SK-N-SH treated with all-trans-retinoic acid at 6 μM for 48 hours (cell line): ENCODE measurements at regions not wholly inside any gene's neighbourhood (a gene's known extent, or its start where the extent isn't known, plus 50 kb on each side); places are given as distances from the start of the nearest gene placed in this dataset.
A peak's percentile ranks its signal among the peaks of the same experiment; 100 is the strongest.

ENCODE experiments used
- ATAC-seq: fragments of 200-7000 bp; cut with Tn5 transposase; 3 replicates; pipeline ENCODE4 v1.9.1; 2020; ENCODE audit warnings: mild to moderate bottlenecking, moderate library complexity
- ARNTL ChIP-seq: fragments of 450-650 bp; formaldehyde crosslinking; IDR thresholded peaks from 2 replicates; pipeline ENCODE4 v1.5.0; 2020; ENCODE audit warnings: low read depth, mild to moderate bottlenecking, moderate library complexity, borderline replicate concordance
- BACH2 ChIP-seq: fragments of 250-450 bp; sonication (Bioruptor Pico); IDR thresholded peaks from 2 replicates; pipeline ENCODE4 v1.9.0; 2021; ENCODE audit warnings: mild to moderate bottlenecking, borderline replicate concordance
- CSDC2 ChIP-seq: fragments of 250-450 bp; sonication (Bioruptor Pico); IDR thresholded peaks from 2 replicates; pipeline ENCODE4 v1.5.0; 2020; ENCODE audit warnings: mild to moderate bottlenecking, moderate library complexity
- ESRRG ChIP-seq: fragments of 250-450 bp; sonication (Bioruptor Pico); IDR thresholded peaks from 2 replicates; pipeline ENCODE4 v1.6.1; 2021; ENCODE audit warnings: mild to moderate bottlenecking
- GLIS3 ChIP-seq: fragments of 250-450 bp; sonication (Bioruptor Pico); IDR thresholded peaks from 2 replicates; pipeline ENCODE4 v1.5.0; 2020; ENCODE audit warnings: mild to moderate bottlenecking, moderate library complexity
- ISL1 ChIP-seq: fragments of 250-450 bp; sonication (Bioruptor Pico); IDR thresholded peaks from 2 replicates; pipeline ENCODE4 v2.1.2; 2022; ENCODE audit warnings: mild to moderate bottlenecking, moderate library complexity
- PPARA ChIP-seq: fragments of 250-450 bp; sonication (Bioruptor Pico); IDR thresholded peaks from 2 replicates; pipeline ENCODE4 v1.5.0; 2020; ENCODE audit warnings: mild to moderate bottlenecking, borderline replicate concordance
- RARB ChIP-seq: fragments of 250-450 bp; sonication (Bioruptor Pico); IDR thresholded peaks from 2 replicates; pipeline ENCODE4 v1.8.0; 2021; ENCODE audit warnings: mild to moderate bottlenecking, moderate library complexity
- SNAI2 ChIP-seq: fragments of 250-450 bp; sonication (Bioruptor Pico); IDR thresholded peaks from 2 replicates; pipeline ENCODE4 v1.5.0; 2020; ENCODE audit warnings: mild to moderate bottlenecking, moderate library complexity
- TCF4 ChIP-seq: fragments of 250-450 bp; sonication (Bioruptor Pico); IDR thresholded peaks from 2 replicates; pipeline ENCODE4 v1.8.0; 2021; ENCODE audit warnings: mild to moderate bottlenecking, moderate library complexity, borderline replicate concordance
- ZC3H10 ChIP-seq: fragments of 250-450 bp; sonication (Bioruptor Pico); IDR thresholded peaks from 2 replicates; pipeline ENCODE4 v1.5.1; 2021; ENCODE audit warnings: mild to moderate bottlenecking, moderate library complexity
- ZNF565 ChIP-seq: fragments of 450-650 bp; formaldehyde crosslinking; conservative IDR thresholded peaks from 2 replicates; pipeline ENCODE4 v1.5.0; 2020; ENCODE audit warnings: low read depth, mild to moderate bottlenecking, moderate library complexity
- ZNF70 ChIP-seq: fragments of 450-650 bp; formaldehyde crosslinking; IDR thresholded peaks from 2 replicates; pipeline ENCODE4 v1.5.0; 2020; ENCODE audit warnings: mild to moderate bottlenecking, moderate library complexity
- ZNF8 ChIP-seq: fragments of 450-650 bp; formaldehyde crosslinking; IDR thresholded peaks from 2 replicates; pipeline ENCODE4 v1.5.0; 2020; ENCODE audit warnings: mild to moderate bottlenecking, moderate library complexity
- TF ChIP-seq, protein P1 (sequence below): fragments of 250-450 bp; sonication (Bioruptor Pico); IDR thresholded peaks from 2 replicates; pipeline ENCODE4 v1.5.0; 2020; ENCODE audit warnings: mild to moderate bottlenecking, moderate library complexity
- TF ChIP-seq, protein P2 (sequence below): fragments of 250-450 bp; sonication (Bioruptor Pico); IDR thresholded peaks from 2 replicates; pipeline ENCODE4 v1.5.1; 2021; ENCODE audit warnings: mild to moderate bottlenecking, moderate library complexity
- TF ChIP-seq, protein P3 (sequence below): fragments of 250-450 bp; sonication (Bioruptor Pico); IDR thresholded peaks from 2 replicates; pipeline ENCODE4 v1.5.1; 2020; ENCODE audit warnings: low read depth, mild to moderate bottlenecking, moderate library complexity
- TF ChIP-seq, protein P4 (sequence below): fragments of 250-450 bp; sonication (Bioruptor Pico); IDR thresholded peaks from 2 replicates; pipeline ENCODE4 v1.8.0; 2020; ENCODE audit warnings: mild to moderate bottlenecking, moderate library complexity, borderline replicate concordance

DNA sequence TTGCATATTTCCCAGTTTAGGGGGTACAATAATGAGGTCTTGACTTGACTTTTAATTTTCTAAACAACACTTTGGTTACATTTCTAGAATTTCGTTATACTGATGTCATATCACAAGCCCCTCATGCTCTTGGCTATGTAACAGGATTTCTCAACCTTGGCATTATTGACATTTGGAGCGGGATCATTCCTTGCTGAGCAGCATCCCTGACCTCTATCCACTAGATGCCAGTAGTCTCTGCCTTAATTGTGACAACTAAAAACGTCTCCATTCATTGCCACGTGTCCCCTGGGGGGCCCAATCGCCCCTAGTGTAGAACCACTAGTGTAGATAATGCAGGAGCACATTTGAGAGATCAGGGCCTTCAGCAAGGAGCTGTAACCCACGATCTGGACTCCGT, 234.2 kb upstream of the MID1 start:
- no peak for TF ChIP-seq CSDC2
- no peak for TF ChIP-seq ZC3H10
- no peak for TF ChIP-seq GLIS3
- TF ChIP-seq ZNF565 (CRISPR knock-in tag), result no peak
- TF ChIP-seq ESRRG, result no peak
- TF ChIP-seq, all 23 proteins: peak for 0
- no peak for ATAC-seq

DNA sequence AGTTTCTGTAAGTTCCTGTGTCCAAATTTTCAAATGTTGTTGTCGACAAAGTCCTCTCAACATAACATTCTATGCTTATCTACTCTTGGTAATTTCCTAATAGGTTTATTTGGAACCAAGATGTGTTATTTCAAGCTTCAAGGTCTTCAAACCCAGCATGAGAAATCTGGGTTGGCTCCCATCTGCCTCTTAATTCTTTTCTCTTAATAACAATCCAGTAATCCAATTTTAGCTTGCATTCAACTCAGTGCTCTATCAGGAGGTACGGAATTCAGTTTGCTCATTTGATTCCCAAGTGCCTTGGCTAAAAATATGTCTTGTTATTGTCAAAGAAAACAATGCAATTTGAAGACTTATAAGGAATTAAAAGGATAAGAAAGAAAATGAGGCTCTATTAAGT, 235.5 kb upstream of the MID1 start:
- TF ChIP-seq, protein P1, sequence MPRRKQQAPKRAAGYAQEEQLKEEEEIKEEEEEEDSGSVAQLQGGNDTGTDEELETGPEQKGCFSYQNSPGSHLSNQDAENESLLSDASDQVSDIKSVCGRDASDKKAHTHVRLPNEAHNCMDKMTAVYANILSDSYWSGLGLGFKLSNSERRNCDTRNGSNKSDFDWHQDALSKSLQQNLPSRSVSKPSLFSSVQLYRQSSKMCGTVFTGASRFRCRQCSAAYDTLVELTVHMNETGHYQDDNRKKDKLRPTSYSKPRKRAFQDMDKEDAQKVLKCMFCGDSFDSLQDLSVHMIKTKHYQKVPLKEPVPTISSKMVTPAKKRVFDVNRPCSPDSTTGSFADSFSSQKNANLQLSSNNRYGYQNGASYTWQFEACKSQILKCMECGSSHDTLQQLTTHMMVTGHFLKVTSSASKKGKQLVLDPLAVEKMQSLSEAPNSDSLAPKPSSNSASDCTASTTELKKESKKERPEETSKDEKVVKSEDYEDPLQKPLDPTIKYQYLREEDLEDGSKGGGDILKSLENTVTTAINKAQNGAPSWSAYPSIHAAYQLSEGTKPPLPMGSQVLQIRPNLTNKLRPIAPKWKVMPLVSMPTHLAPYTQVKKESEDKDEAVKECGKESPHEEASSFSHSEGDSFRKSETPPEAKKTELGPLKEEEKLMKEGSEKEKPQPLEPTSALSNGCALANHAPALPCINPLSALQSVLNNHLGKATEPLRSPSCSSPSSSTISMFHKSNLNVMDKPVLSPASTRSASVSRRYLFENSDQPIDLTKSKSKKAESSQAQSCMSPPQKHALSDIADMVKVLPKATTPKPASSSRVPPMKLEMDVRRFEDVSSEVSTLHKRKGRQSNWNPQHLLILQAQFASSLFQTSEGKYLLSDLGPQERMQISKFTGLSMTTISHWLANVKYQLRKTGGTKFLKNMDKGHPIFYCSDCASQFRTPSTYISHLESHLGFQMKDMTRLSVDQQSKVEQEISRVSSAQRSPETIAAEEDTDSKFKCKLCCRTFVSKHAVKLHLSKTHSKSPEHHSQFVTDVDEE (CRISPR knock-in tag), result no peak
- TF ChIP-seq SNAI2 (CRISPR knock-in tag) (no peak), ISL1 (0 out of 2 replicates have a peak, but pooled peaks have one; percentile 16)
- ATAC-seq, result no peak

DNA sequence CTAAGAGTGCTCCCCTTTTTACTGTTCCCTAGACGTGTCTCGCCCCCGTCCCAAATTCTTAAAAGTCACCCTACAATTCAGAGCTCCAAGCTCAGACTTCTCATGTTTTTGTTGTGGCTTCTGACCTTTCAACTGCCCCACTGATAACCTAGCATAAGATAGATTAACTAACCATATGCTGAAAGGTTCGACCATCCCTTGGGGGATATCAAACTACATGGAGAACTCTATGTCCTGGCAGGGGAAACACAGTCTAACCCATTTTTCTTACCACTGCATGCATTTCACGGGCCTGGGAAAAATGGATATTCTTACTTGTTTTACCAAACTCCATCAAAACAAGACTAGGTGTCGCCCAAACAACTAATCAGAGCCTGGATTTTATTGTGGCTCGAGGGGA, 236.4 kb upstream of the MID1 start:
- TF ChIP-seq, protein P2, sequence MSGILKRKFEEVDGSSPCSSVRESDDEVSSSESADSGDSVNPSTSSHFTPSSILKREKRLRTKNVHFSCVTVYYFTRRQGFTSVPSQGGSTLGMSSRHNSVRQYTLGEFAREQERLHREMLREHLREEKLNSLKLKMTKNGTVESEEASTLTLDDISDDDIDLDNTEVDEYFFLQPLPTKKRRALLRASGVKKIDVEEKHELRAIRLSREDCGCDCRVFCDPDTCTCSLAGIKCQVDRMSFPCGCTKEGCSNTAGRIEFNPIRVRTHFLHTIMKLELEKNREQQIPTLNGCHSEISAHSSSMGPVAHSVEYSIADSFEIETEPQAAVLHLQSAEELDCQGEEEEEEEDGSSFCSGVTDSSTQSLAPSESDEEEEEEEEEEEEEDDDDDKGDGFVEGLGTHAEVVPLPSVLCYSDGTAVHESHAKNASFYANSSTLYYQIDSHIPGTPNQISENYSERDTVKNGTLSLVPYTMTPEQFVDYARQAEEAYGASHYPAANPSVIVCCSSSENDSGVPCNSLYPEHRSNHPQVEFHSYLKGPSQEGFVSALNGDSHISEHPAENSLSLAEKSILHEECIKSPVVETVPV (CRISPR knock-in tag), result no peak
- no peak for TF ChIP-seq ZNF8 (CRISPR knock-in tag)
- TF ChIP-seq SNAI2 (CRISPR knock-in tag), result no peak
- TF ChIP-seq PPARA (CRISPR knock-in tag), result no peak
- TF ChIP-seq GLIS3, result no peak
- TF ChIP-seq, protein P3, sequence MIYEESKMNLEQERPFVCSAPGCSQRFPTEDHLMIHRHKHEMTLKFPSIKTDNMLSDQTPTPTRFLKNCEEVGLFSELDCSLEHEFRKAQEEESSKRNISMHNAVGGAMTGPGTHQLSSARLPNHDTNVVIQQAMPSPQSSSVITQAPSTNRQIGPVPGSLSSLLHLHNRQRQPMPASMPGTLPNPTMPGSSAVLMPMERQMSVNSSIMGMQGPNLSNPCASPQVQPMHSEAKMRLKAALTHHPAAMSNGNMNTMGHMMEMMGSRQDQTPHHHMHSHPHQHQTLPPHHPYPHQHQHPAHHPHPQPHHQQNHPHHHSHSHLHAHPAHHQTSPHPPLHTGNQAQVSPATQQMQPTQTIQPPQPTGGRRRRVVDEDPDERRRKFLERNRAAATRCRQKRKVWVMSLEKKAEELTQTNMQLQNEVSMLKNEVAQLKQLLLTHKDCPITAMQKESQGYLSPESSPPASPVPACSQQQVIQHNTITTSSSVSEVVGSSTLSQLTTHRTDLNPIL (CRISPR knock-in tag), result no peak
- no peak for TF ChIP-seq ZNF70 (CRISPR knock-in tag)
- no peak for TF ChIP-seq ZNF565 (CRISPR knock-in tag)
- no peak for TF ChIP-seq TCF4 (CRISPR knock-in tag)
- no peak for TF ChIP-seq ARNTL (CRISPR knock-in tag)
- no peak for TF ChIP-seq ESRRG
- no peak for TF ChIP-seq RARB (CRISPR knock-in tag)
- TF ChIP-seq, protein P1 (CRISPR knock-in tag), result no peak
- TF ChIP-seq ZC3H10, result no peak

DNA sequence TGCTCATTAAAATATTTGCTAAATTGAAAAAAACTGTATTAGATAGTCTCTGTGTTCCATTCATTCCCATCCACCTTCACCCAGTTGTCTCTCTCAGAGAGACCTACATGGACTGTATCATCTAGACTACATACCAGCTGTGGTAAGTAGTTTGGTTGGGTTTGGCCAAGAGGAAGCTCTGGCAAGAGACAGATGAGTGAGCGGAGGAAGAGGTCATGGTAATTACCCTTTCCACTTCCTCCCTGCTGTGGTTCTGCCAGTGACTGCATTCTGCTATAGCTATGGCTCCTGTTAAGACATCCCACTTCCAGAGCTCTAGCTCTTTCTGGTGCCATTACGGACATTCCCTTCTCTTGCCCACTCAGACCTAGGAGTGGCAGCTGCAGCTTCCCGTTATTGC, 239.0 kb upstream of the MID1 start:
- TF ChIP-seq ISL1 (no peak), BACH2 (CRISPR knock-in tag) (no peak), GLIS3 (no peak)
- TF ChIP-seq, protein P4, sequence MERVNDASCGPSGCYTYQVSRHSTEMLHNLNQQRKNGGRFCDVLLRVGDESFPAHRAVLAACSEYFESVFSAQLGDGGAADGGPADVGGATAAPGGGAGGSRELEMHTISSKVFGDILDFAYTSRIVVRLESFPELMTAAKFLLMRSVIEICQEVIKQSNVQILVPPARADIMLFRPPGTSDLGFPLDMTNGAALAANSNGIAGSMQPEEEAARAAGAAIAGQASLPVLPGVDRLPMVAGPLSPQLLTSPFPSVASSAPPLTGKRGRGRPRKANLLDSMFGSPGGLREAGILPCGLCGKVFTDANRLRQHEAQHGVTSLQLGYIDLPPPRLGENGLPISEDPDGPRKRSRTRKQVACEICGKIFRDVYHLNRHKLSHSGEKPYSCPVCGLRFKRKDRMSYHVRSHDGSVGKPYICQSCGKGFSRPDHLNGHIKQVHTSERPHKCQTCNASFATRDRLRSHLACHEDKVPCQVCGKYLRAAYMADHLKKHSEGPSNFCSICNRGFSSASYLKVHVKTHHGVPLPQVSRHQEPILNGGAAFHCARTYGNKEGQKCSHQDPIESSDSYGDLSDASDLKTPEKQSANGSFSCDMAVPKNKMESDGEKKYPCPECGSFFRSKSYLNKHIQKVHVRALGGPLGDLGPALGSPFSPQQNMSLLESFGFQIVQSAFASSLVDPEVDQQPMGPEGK (CRISPR knock-in tag), result no peak
- ATAC-seq, result no peak

More for the DNA sequence above, 236.4 kb upstream of the MID1 start:
- ATAC-seq, result no peak
